ENCODE measurements at regions not wholly inside any gene's neighbourhood (a gene's known extent, or its start where the extent isn't known, plus 50 kb on each side); places are given as distances from the start of the nearest gene placed in this dataset.

DNA sequence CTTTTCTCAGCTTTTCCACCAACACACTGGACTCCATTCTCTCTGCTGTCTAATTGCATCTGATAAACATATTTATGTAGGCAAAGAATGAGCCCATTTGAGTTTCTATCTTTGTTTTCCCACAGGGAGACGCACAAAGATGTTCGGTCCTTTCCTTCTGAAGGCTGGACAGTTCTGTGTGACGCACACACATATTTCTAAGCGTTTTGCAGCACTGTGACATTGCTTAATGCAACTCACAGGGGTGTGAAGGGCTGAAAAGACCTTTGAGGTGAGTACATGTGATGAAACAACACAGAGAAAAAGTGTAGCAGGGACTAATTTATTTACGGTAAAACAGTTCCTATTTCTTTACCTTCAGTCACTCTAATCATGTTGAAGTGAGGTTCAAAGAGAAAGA lies 323.1 kb upstream of the RUNX1 start:
- Histone ChIP-seq H4K20me1 (ENCODE audit: insufficient read depth) (no peaks in the 10 kb centered on the region), H2AFZ (ENCODE audit: low read depth) (peak overlapping the region; percentile 13; the same call in 1 of the 2 replicates), H3F3A (replicated peaks; ENCODE audit: insufficient read depth) (peaks cover 20% of the 10 kb centered on the region), H3K9me3 (no peaks in the 10 kb centered on the region), H3K9me2 (no peaks in the 10 kb centered on the region), H3K27me3 (ENCODE audit: insufficient read depth) (no peaks in the 10 kb centered on the region), H3K4me3 (ENCODE audit: low read depth in 2 of 2, low read length in 1 of 2) (no peak overlapping the region), H3K79me2 (ENCODE audit: insufficient read depth) (no peaks in the 10 kb centered on the region), H3K9ac (no peak overlapping the region), H3K4me1 (ENCODE audit: control insufficient read depth in 1 of 2, insufficient read depth in 2 of 2, low read depth in 1 of 2, low read length in 1 of 2) (peaks cover 0 to 8% of the 10 kb centered on the region in 2 experiments; a peak in 1 of 4 replicates), H3K27ac (ENCODE audit: low read depth in 2 of 2, low read length in 1 of 2) (no peak overlapping the region), H3K4me2 (no peak overlapping the region), H3K36me3 (replicated peaks in 1 of 2; ENCODE audit: control insufficient read depth in 1 of 2, insufficient read depth in 2 of 2, low read length in 1 of 2) (no peaks in the 10 kb centered on the region)
- ChIA-PET CTCF (no interaction called here), POLR2A (no interaction called here)
- DNase-seq, result no peak
- 90% methylated on average over 5 of the region's 5 CpGs for WGBS (ENCODE audit: low lambda C conversion rate)
- TF ChIP-seq FOSL2 (IDR thresholded peaks at IDR 0.05; ENCODE audit: borderline replicate concordance, low read depth) (no peak), RXRA (IDR thresholded peaks at IDR 0.05; ENCODE audit: borderline replicate concordance, low read depth) (no peak), EZH2phosphoT487 (IDR thresholded peaks at IDR 0.05; ENCODE audit: borderline replicate concordance, low read depth) (no peak), NFIC (IDR thresholded peaks at IDR 0.05; ENCODE audit: borderline replicate concordance) (no peak), FOXM1 (IDR thresholded peaks at IDR 0.05; ENCODE audit: low read depth) (no peak), POLR2AphosphoS5 (IDR thresholded peaks at IDR 0.05; ENCODE audit: low read depth, low read length) (no peak), MEF2A (IDR thresholded peaks at IDR 0.05; ENCODE audit: borderline replicate concordance, low read depth) (no peak), GATA2 (CRISPR knock-in tag; IDR thresholded peaks at IDR 0.05) (no peak), TAF1 (IDR thresholded peaks at IDR 0.05; ENCODE audit: borderline replicate concordance, low read depth, low read length) (no peak)
- TF ChIP-seq, protein P1, sequence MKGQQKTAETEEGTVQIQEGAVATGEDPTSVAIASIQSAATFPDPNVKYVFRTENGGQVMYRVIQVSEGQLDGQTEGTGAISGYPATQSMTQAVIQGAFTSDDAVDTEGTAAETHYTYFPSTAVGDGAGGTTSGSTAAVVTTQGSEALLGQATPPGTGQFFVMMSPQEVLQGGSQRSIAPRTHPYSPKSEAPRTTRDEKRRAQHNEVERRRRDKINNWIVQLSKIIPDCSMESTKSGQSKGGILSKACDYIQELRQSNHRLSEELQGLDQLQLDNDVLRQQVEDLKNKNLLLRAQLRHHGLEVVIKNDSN (IDR thresholded peaks at IDR 0.05; ENCODE audit: borderline replicate concordance, low read depth), result no peak

DNA sequence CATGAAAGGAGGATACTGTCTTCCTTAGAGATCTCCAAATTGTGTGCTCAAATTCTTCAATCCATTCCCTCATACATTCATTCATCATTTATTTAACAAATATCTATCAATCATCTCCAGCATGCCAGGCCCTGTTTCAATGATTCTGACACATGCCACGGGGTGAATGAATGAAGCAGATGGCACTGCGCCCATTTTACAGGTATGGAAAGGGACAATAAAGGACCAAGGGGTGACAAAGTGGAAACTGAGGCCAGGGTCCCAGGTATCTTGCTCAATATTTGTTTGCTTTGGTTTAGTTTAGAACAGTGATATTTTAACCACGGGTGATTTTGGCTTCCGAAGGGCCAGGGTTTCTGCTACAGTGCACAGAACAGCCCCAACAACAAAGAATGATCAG lies 321.6 kb upstream of the RUNX1 start:
- H2AFZ ChIP-seq (ENCODE audit: low read depth), result no peak overlapping the region
- H3K4me3 ChIP-seq (ENCODE audit: low read depth in 2 of 2, low read length in 1 of 2), result no peak overlapping the region
- no peaks in the 10 kb centered on the region for H3K79me2 ChIP-seq (ENCODE audit: insufficient read depth)
- H3K9me2 ChIP-seq, result no peaks in the 10 kb centered on the region
- DNase-seq, result no peak
- 89% methylated on average over 4 of the region's 4 CpGs for WGBS (ENCODE audit: low lambda C conversion rate)
- H4K20me1 ChIP-seq (ENCODE audit: insufficient read depth), result no peaks in the 10 kb centered on the region
- ChIA-PET CTCF (no interaction called here), POLR2A (no interaction called here)
- no peaks in the 10 kb centered on the region for H3K36me3 ChIP-seq (replicated peaks in 1 of 2; ENCODE audit: control insufficient read depth in 1 of 2, insufficient read depth in 2 of 2, low read length in 1 of 2)
- H3K9ac ChIP-seq, result no peak overlapping the region
- no peak overlapping the region for H3K4me2 ChIP-seq
- H3K27me3 ChIP-seq (ENCODE audit: insufficient read depth), result no peaks in the 10 kb centered on the region
- no peaks in the 10 kb centered on the region for H3K9me3 ChIP-seq
- no peak overlapping the region for H3K27ac ChIP-seq (ENCODE audit: low read depth in 2 of 2, low read length in 1 of 2)
- H3K4me1 ChIP-seq (ENCODE audit: control insufficient read depth in 1 of 2, insufficient read depth in 2 of 2, low read depth in 1 of 2, low read length in 1 of 2), result peaks cover 0 to 5% of the 10 kb centered on the region in 2 experiments; a peak in 2 of 4 replicates
- peaks cover 16% of the 10 kb centered on the region for H3F3A ChIP-seq (replicated peaks; ENCODE audit: insufficient read depth)
- TF ChIP-seq TEAD4 (IDR thresholded peaks at IDR 0.05; ENCODE audit: borderline replicate concordance, insufficient read depth) (no peak), JUND (IDR thresholded peaks at IDR 0.05) (no peak), TCF12 (IDR thresholded peaks at IDR 0.05) (no peak), SMC3 (IDR thresholded peaks at IDR 0.05; ENCODE audit: low read depth, low read length) (no peak), RFX5 (IDR thresholded peaks at IDR 0.05; ENCODE audit: low read length) (no peak), MXI1 (IDR thresholded peaks at IDR 0.05; ENCODE audit: low read depth, low read length) (no peak), CHD2 (IDR thresholded peaks at IDR 0.05; ENCODE audit: low read length, partially characterized antibody) (no peak), RCOR1 (IDR thresholded peaks at IDR 0.05; ENCODE audit: low read length) (no peak), GATA2 (CRISPR knock-in tag; IDR thresholded peaks at IDR 0.05) (no peak), FOSL2 (IDR thresholded peaks at IDR 0.05; ENCODE audit: borderline replicate concordance, low read depth) (no peak), SIN3A (IDR thresholded peaks at IDR 0.05; ENCODE audit: borderline replicate concordance, low read depth, low read length) (no peak), USF2 (IDR thresholded peaks at IDR 0.05; ENCODE audit: borderline replicate concordance, low read depth, low read length) (no peak), YY1 (IDR thresholded peaks at IDR 0.05; ENCODE audit: low read depth) (no peak)
- TF ChIP-seq, protein P2, sequence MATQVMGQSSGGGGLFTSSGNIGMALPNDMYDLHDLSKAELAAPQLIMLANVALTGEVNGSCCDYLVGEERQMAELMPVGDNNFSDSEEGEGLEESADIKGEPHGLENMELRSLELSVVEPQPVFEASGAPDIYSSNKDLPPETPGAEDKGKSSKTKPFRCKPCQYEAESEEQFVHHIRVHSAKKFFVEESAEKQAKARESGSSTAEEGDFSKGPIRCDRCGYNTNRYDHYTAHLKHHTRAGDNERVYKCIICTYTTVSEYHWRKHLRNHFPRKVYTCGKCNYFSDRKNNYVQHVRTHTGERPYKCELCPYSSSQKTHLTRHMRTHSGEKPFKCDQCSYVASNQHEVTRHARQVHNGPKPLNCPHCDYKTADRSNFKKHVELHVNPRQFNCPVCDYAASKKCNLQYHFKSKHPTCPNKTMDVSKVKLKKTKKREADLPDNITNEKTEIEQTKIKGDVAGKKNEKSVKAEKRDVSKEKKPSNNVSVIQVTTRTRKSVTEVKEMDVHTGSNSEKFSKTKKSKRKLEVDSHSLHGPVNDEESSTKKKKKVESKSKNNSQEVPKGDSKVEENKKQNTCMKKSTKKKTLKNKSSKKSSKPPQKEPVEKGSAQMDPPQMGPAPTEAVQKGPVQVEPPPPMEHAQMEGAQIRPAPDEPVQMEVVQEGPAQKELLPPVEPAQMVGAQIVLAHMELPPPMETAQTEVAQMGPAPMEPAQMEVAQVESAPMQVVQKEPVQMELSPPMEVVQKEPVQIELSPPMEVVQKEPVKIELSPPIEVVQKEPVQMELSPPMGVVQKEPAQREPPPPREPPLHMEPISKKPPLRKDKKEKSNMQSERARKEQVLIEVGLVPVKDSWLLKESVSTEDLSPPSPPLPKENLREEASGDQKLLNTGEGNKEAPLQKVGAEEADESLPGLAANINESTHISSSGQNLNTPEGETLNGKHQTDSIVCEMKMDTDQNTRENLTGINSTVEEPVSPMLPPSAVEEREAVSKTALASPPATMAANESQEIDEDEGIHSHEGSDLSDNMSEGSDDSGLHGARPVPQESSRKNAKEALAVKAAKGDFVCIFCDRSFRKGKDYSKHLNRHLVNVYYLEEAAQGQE (IDR thresholded peaks at IDR 0.05; ENCODE audit: low read depth, low read length), result no peak
- TF ChIP-seq, protein P1 (IDR thresholded peaks at IDR 0.05; ENCODE audit: borderline replicate concordance, low read depth), result no peak

All from SK-N-SH (cell line).